ENCODE measurements at regions not wholly inside any gene's neighbourhood (a gene's known extent, or its start where the extent isn't known, plus 50 kb on each side); places are given as distances from the start of the nearest gene placed in this dataset.

- Histone ChIP-seq H3K27me3 (replicated peaks; ENCODE audit: insufficient read depth) (no peaks in the 10 kb centered on the region), H3K27ac (no peak overlapping the region), H3K36me3 (no peaks in the 10 kb centered on the region), H3K9me3 (no peaks in the 10 kb centered on the region), H3K4me3 (no peak overlapping the region), H3K4me1 (replicated peaks) (no peaks in the 10 kb centered on the region)
- 62% methylated on average over 3 of the region's 3 CpGs for WGBS
- intact Hi-C loops (cut with DNase I): no loop called here
- DNase-seq (ENCODE audit: low spot score): no peak
- no peak for TF ChIP-seq POLR2AphosphoS5 (IDR thresholded peaks at IDR 0.05)
- TF ChIP-seq POLR2A (IDR thresholded peaks at IDR 0.05): no peak
Observed at GRCh38 chr2:226446406-226447001, 353.1 kb downstream of the IRS1 start.

- 85% methylated on average over 5 of the region's 5 CpGs for WGBS
- Histone ChIP-seq H3K27ac (no peak overlapping the region), H3K9me3 (no peaks in the 10 kb centered on the region), H3K4me1 (replicated peaks) (no peaks in the 10 kb centered on the region), H3K36me3 (no peaks in the 10 kb centered on the region), H3K4me3 (no peak overlapping the region), H3K27me3 (replicated peaks; ENCODE audit: insufficient read depth) (no peaks in the 10 kb centered on the region)
- intact Hi-C loops (cut with DNase I): no loop called here
- TF ChIP-seq POLR2A (IDR thresholded peaks at IDR 0.05): no peak
- no peak for TF ChIP-seq POLR2AphosphoS5 (IDR thresholded peaks at IDR 0.05)
- TF ChIP-seq CTCF (IDR thresholded peaks at IDR 0.05): no peak
- no peak for DNase-seq (ENCODE audit: low spot score)
Observed at GRCh38 chr2:226445216-226445861, 354.3 kb downstream of the IRS1 start.

- 91% methylated on average over 5 of the region's 5 CpGs for WGBS
- no peak overlapping the region for H3K27ac ChIP-seq
- DNase-seq (ENCODE audit: low spot score): no peak
- H3K4me1 ChIP-seq (replicated peaks): no peaks in the 10 kb centered on the region
- H3K4me3 ChIP-seq: no peak overlapping the region
- no peaks in the 10 kb centered on the region for H3K27me3 ChIP-seq (replicated peaks; ENCODE audit: insufficient read depth)
- H3K9me3 ChIP-seq: no peaks in the 10 kb centered on the region
- no peaks in the 10 kb centered on the region for H3K36me3 ChIP-seq
- TF ChIP-seq CTCF (IDR thresholded peaks at IDR 0.05) (no peak), POLR2A (IDR thresholded peaks at IDR 0.05) (no peak), POLR2AphosphoS5 (IDR thresholded peaks at IDR 0.05) (no peak)
- intact Hi-C loops (cut with DNase I): no loop called here
Observed at GRCh38 chr2:226443112-226443511, 356.5 kb downstream of the IRS1 start.

- TF ChIP-seq CTCF (IDR thresholded peaks at IDR 0.05) (no peak), POLR2AphosphoS5 (IDR thresholded peaks at IDR 0.05) (no peak), POLR2A (IDR thresholded peaks at IDR 0.05) (no peak)
- intact Hi-C loops (cut with DNase I): no loop called here
- Histone ChIP-seq H3K4me3 (no peak overlapping the region), H3K27ac (no peak overlapping the region), H3K4me1 (replicated peaks) (no peaks in the 10 kb centered on the region), H3K27me3 (replicated peaks; ENCODE audit: insufficient read depth) (no peaks in the 10 kb centered on the region), H3K36me3 (no peaks in the 10 kb centered on the region), H3K9me3 (no peaks in the 10 kb centered on the region)
- DNase-seq (ENCODE audit: low spot score): no peak
- WGBS: 71% methylated on average over 3 of the region's 3 CpGs
Observed at GRCh38 chr2:226440127-226440918, 359.3 kb downstream of the IRS1 start.

- Histone ChIP-seq H3K4me3 (no peak overlapping the region), H3K27me3 (replicated peaks; ENCODE audit: insufficient read depth) (no peaks in the 10 kb centered on the region), H3K36me3 (no peaks in the 10 kb centered on the region), H3K4me1 (replicated peaks) (no peaks in the 10 kb centered on the region), H3K9me3 (no peaks in the 10 kb centered on the region), H3K27ac (no peak overlapping the region)
- TF ChIP-seq POLR2AphosphoS5 (IDR thresholded peaks at IDR 0.05) (no peak), CTCF (IDR thresholded peaks at IDR 0.05) (no peak), POLR2A (IDR thresholded peaks at IDR 0.05) (no peak)
- 89% methylated on average over 6 of the region's 6 CpGs for WGBS
- no peak for DNase-seq (ENCODE audit: low spot score)
- intact Hi-C loops (cut with DNase I): no loop called here
Observed at GRCh38 chr2:226439337-226439736, 360.3 kb downstream of the IRS1 start.
